Tibial nerve (tissue), 4 donors: ENCODE measurements at regions not wholly inside any gene's neighbourhood (a gene's known extent, or its start where the extent isn't known, plus 50 kb on each side); places are given as distances from the start of the nearest gene placed in this dataset.

ENCODE experiments used
- CTCF ChIP-seq, 5 experiments: fragments of 200-600 bp in 3 of 5; fragments of 450-650 bp in 2 of 5; sonication (generic) in 3 of 5; IDR thresholded peaks; one replicate each; pipeline ENCODE4 v1.5.1; 2016 to 2019; ENCODE audit warnings: antibody characterized with exemption in 5 of 5, mild to moderate bottlenecking in 3 of 5, moderate library complexity in 2 of 5
- EP300 ChIP-seq, 2 donors: sonication (generic); formaldehyde crosslinking; IDR thresholded peaks; one replicate each; pipeline ENCODE4 v1.6.1; 2017; ENCODE audit warnings: antibody characterized with exemption in 2 of 2, mild to moderate bottlenecking in 1 of 2
- POLR2A ChIP-seq, 2 donors: fragments of 450-650 bp; IDR thresholded peaks; one replicate each; pipeline ENCODE4 v1.6.1; 2017; ENCODE audit warnings: antibody characterized with exemption in 2 of 2, mild to moderate bottlenecking in 2 of 2, moderate library complexity in 2 of 2

DNA sequence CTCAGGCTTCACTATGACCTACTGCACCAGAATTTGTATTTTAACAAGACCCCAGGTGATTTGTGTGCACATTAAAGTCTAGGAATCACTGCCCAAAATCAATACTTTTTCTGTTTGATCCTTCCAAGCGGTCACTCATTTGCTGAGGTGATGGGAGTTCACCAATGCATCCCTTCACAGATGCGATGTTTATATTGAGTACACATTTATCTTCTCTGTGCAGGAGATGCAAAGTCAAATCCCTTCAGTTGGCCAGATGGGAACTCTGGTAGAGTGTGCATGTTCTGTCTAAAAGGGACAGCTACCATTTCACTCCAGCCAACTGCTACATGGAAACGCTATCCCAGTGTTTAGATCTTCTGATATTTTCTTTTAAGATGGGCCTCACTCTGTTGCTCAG is 122.6 kb upstream of the HS3ST2 start:
- TF ChIP-seq CTCF (IDR thresholded peaks at IDR 0.05) = no peak
- no peak for TF ChIP-seq POLR2A (IDR thresholded peaks at IDR 0.05)
- no peak for TF ChIP-seq EP300 (IDR thresholded peaks at IDR 0.05)
